Fibroblast of mammary gland (primary cell): ENCODE measurements at regions not wholly inside any gene's neighbourhood (a gene's known extent, or its start where the extent isn't known, plus 50 kb on each side); places are given as distances from the start of the nearest gene placed in this dataset.

ENCODE experiments used
- DNase-seq: peaks from one replicate; pipeline ENCODE4 v3.0.0-alpha.2; 2010; ENCODE audit warnings: low read depth
- H3K4me3 ChIP-seq: 2 replicates; pipeline ENCODE4 v1.5.1; 2011; ENCODE audit warnings: low read depth, mild to moderate bottlenecking, low read length, moderate library complexity; ENCODE audit not compliant: control insufficient read depth
- CTCF ChIP-seq: conservative IDR thresholded peaks from 2 replicates; pipeline ENCODE4 v1.5.1; 2011; ENCODE audit warnings: low read depth, low read length, inconsistent platforms; ENCODE audit not compliant: control insufficient read depth, insufficient read depth

GRCh38 chr1:178030467-178030866 is 60.6 kb upstream of the SEC16B start:
- no peak overlapping the region for H3K4me3 ChIP-seq
- no peak for DNase-seq
- TF ChIP-seq CTCF, result no peak

DNA sequence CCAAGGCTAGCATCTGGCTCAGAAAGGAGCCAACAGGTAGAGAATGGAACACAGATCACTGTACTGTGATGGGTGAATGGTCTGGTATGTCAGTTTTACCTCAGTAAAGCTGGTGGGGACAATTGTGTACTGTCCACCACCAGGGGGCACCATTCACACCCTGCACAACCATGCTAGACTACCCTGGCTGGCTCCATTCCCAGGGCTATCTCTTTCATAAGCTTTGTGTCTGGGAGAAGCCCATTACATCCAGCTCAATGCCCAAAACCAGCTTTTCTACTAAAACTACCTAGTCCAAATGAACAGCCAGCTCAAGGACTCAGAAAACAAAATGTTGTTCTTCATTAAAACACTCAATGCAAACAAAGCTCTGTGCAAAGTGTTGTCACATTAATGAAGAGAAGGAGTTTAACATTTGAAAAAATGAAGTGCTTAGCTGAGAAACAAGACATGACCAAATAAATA is 62.0 kb upstream of the RASAL2 start:
- peak; percentile 93 for DNase-seq
- no peak overlapping the region for H3K4me3 ChIP-seq
- peak; percentile 94 for TF ChIP-seq CTCF

- TF ChIP-seq CTCF, result no peak
- H3K4me3 ChIP-seq, result no peak overlapping the region
- no peak for DNase-seq
These were observed 60.9 kb upstream of the RASAL2 start for GRCh38 chr1:178033019-178033418.

DNA sequence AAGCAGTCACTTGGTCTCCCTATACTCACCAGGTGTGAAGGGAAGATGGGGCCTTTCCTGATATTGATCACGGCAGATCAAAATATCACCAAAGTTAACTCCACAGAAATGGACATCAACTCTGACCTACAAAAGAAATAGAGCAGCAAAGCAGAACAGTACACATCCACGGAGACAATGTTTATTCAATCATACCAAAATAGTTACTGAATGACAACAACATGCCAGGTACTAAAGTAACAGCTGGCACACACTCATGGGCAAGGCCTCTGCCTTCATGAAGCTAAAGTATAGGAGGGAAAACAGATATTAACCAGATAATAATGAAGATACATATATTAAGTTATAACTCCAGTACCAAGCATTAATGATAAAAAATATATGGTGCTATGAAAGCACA is 59.2 kb upstream of the RASAL2 start:
- H3K4me3 ChIP-seq, result no peak overlapping the region
- no peak for TF ChIP-seq CTCF
- no peak for DNase-seq

DNA sequence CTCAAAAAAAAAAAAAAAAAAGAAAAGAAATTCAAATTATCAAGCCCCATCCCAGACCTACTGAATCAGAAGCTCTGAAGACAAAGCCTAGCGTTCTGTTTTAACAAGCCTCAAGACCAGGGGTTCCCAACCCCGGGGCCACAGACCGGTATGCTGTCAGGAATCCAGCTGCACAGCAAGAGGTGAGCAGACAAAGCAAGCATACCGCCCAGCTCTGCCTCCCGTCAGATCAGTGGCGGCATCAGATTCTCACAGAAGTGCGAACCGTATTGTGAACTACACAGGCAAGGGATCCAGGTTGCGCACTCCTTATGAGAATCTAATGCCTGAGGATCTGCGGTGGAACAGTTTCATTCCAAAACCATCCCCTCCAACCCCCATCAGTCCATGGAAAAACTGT is 57.8 kb upstream of the RASAL2 start:
- H3K4me3 ChIP-seq, result no peak overlapping the region
- no peak for DNase-seq
- no peak for TF ChIP-seq CTCF

- peak overlapping the region; percentile 68 for H3K4me3 ChIP-seq
- peak; percentile 63 for TF ChIP-seq CTCF
- peak; percentile 76 for DNase-seq
These were observed 56.2 kb upstream of the RASAL2 start for GRCh38 chr1:178037510-178038253.
